ENCODE measurements at regions not wholly inside any gene's neighbourhood (a gene's known extent, or its start where the extent isn't known, plus 50 kb on each side); places are given as distances from the start of the nearest gene placed in this dataset.

- TF ChIP-seq, protein P1, sequence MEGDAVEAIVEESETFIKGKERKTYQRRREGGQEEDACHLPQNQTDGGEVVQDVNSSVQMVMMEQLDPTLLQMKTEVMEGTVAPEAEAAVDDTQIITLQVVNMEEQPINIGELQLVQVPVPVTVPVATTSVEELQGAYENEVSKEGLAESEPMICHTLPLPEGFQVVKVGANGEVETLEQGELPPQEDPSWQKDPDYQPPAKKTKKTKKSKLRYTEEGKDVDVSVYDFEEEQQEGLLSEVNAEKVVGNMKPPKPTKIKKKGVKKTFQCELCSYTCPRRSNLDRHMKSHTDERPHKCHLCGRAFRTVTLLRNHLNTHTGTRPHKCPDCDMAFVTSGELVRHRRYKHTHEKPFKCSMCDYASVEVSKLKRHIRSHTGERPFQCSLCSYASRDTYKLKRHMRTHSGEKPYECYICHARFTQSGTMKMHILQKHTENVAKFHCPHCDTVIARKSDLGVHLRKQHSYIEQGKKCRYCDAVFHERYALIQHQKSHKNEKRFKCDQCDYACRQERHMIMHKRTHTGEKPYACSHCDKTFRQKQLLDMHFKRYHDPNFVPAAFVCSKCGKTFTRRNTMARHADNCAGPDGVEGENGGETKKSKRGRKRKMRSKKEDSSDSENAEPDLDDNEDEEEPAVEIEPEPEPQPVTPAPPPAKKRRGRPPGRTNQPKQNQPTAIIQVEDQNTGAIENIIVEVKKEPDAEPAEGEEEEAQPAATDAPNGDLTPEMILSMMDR (IDR thresholded peaks at IDR 0.05): no peak
- TF ChIP-seq POLR2A (IDR thresholded peaks at IDR 0.05) (no peak), POLR2AphosphoS5 (IDR thresholded peaks at IDR 0.05) (no peak), EP300 (IDR thresholded peaks at IDR 0.05) (no peak)
Observed at GRCh38 chr2:107063228-107063627, 177.3 kb upstream of the ST6GAL2 start.

Data from upper lobe of left lung (tissue), 4 donors.